Pancreas (tissue), 10 donors: ENCODE measurements at regions not wholly inside any gene's neighbourhood (a gene's known extent, or its start where the extent isn't known, plus 50 kb on each side); places are given as distances from the start of the nearest gene placed in this dataset.
A peak's percentile ranks its signal among the peaks of the same experiment; 100 is the strongest.

ENCODE experiments used
- ATAC-seq, 4 donors: fragments of 200-7000 bp; cut with Tn5 transposase; one replicate each; pipeline versions ENCODE4 v1.8.0 to v1.9.1; 2020; ENCODE audit warnings: mild to moderate bottlenecking in 4 of 4, moderate library complexity in 4 of 4
- DNase-seq, 6 donors: peaks; one replicate each; pipeline ENCODE4 v3.0.0-alpha.2; 2020
- FAIRE-seq: peaks from 2 replicates; lab custom pipeline; 2012; peaks lifted over from hg19 to GRCh38; lab: Jason Lieb, UNC
- H3K27ac ChIP-seq, 4 donors: fragments of 200-600 bp; sonication (generic); 1 replicate in 3 of 4; 2 replicates in 1 of 4; pipeline versions ENCODE4 v1.5.0 to v1.8.0; 2020
- H3K27me3 ChIP-seq, 4 donors: fragments of 200-600 bp; one replicate each; pipeline ENCODE4 v1.8.0; 2021
- H3K36me3 ChIP-seq, 3 donors: fragments of 200-600 bp; sonication (generic) in 1 of 3; one replicate each; pipeline versions ENCODE4 v1.5.0 to v1.8.0; 2020 to 2021
- H3K4me1 ChIP-seq, 3 donors: fragments of 200-600 bp; one replicate each; pipeline ENCODE4 v1.8.0; 2021
- H3K4me3 ChIP-seq, 4 donors: fragments of 200-600 bp; sonication (generic) in 2 of 4; one replicate each; pipeline versions ENCODE4 v1.5.0 to v1.8.0; 2020 to 2021
- H3K9me3 ChIP-seq, 4 donors: fragments of 200-600 bp; one replicate each; pipeline ENCODE4 v1.8.0; 2021
- CTCF ChIP-seq, 4 donors: fragments of 200-600 bp; sonication (generic) in 3 of 4; IDR thresholded peaks; one replicate each; pipeline versions ENCODE4 v1.5.0 to v1.8.0; 2021; ENCODE audit warnings: antibody characterized with exemption in 4 of 4
- WGBS, 2 donors: extraction: QIAGEN DNeasy Blood & Tissue Kit; methylation state at CpG; one replicate each; pipeline ENCODE4 v1.1.7; 2013; 5-methylcytosine and 5-hydroxymethylcytosine counted together
- intact Hi-C, 3 donors: fragments of 100-400 bp; cut with DNase I; formaldehyde crosslinking; loops; one replicate each; pipeline versions ENCODE4 v1.11.1 to v1.14.2; 2022
- donor health status: healthy with polysubstance abuse.
- donor health status: DM: no; HTN: no; CAD: no; lungs with moderate emphysema.
- donor health status: DM: no; HTN: no; CAD: no.
- donor health status: control.
- donor health status: control.
- donor health status: Bipolar disorder and iron deficiency.
- donor health status: DM: yes; HTN: yes; CAD: no.
- donor health status: DM: no; HTN: no; CAD: no.
- donor health status: DM: no; HTN: no; CAD: no.
- donor health status: DM: yes; HTN: yes; CAD: no.

- Histone ChIP-seq H3K36me3 (no peaks in the 10 kb centered on the region), H3K27me3 (no peaks in the 10 kb centered on the region), H3K27ac (no peak overlapping the region), H3K4me3 (no peak overlapping the region), H3K4me1 (no peaks in the 10 kb centered on the region), H3K9me3 (no peaks in the 10 kb centered on the region)
- FAIRE-seq, result no peak
- WGBS, 2 donors, result 82 to 85% methylated on average over 5 of the region's 5 CpGs
- no peak for TF ChIP-seq CTCF (IDR thresholded peaks at IDR 0.05)
- ATAC-seq, result no peak
- no peak for DNase-seq
- intact Hi-C loops, result no loop called here
These were observed 163.4 kb upstream of the DDHD1 start for GRCh38 chr14:53316504-53316903.

- Histone ChIP-seq H3K9me3 (no peaks in the 10 kb centered on the region), H3K4me3 (no peak overlapping the region), H3K27ac (no peak overlapping the region), H3K27me3 (no peaks in the 10 kb centered on the region), H3K36me3 (no peaks in the 10 kb centered on the region), H3K4me1 (no peaks in the 10 kb centered on the region)
- intact Hi-C loops, result no loop called here
- DNase-seq, result no peak
- no peak for TF ChIP-seq CTCF (IDR thresholded peaks at IDR 0.05)
- FAIRE-seq, result no peak
- no peak for ATAC-seq
- WGBS, 2 donors, result 90 to 96% methylated on average over 2 of the region's 2 CpGs
These were observed 157.3 kb upstream of the DDHD1 start for GRCh38 chr14:53310412-53310811.

GRCh38 chr14:53306911-53307310, 153.8 kb upstream of the DDHD1 start:
- FAIRE-seq (no peak), DNase-seq (no peak), ATAC-seq (peak in 3 of 4 donors; percentile 25 to 55 (median 47))
- 52 to 62% methylated on average over 3 of the region's 3 CpGs for WGBS, 2 donors
- H3K4me3 ChIP-seq, result no peak overlapping the region
- no peak for TF ChIP-seq CTCF (IDR thresholded peaks at IDR 0.05)
- H3K4me1 ChIP-seq, result no peaks in the 10 kb centered on the region
- intact Hi-C loops, result no loop called here
- no peak overlapping the region for H3K27ac ChIP-seq
- H3K36me3 ChIP-seq, result no peaks in the 10 kb centered on the region
- no peaks in the 10 kb centered on the region for H3K27me3 ChIP-seq
- no peaks in the 10 kb centered on the region for H3K9me3 ChIP-seq

- Histone ChIP-seq H3K27ac (no peak overlapping the region), H3K36me3 (no peaks in the 10 kb centered on the region), H3K4me1 (no peaks in the 10 kb centered on the region), H3K4me3 (peak overlapping the region in 3 of 4 donors; percentile 4 to 36 (median 23)), H3K9me3 (no peaks in the 10 kb centered on the region), H3K27me3 (no peaks in the 10 kb centered on the region)
- peak; percentile 89 for FAIRE-seq
- peak in 3 of 4 donors; percentile 48 to 67 (median 66) for TF ChIP-seq CTCF (IDR thresholded peaks at IDR 0.05)
- DNase-seq, result peak in 5 of 6 donors; percentile 26 to 58 (median 36)
- peak; percentile 77 to 96 (median 94) for ATAC-seq
- WGBS, 2 donors, result 2 to 3% methylated on average over 11 of the region's 11 CpGs
- intact Hi-C loops, result no loop called here
These were observed 153.2 kb upstream of the DDHD1 start for GRCh38 chr14:53306267-53306721.

- H3K4me1 ChIP-seq, result no peaks in the 10 kb centered on the region
- no peak for TF ChIP-seq CTCF (IDR thresholded peaks at IDR 0.05)
- no peaks in the 10 kb centered on the region for H3K9me3 ChIP-seq
- WGBS, 2 donors, result 63 to 79% methylated on average over 3 of the region's 3 CpGs
- no peak for DNase-seq
- no peak for FAIRE-seq
- H3K4me3 ChIP-seq, result no peak overlapping the region
- intact Hi-C loops, result no loop called here
- H3K27ac ChIP-seq, result no peak overlapping the region
- ATAC-seq, result no peak
- H3K27me3 ChIP-seq, result no peaks in the 10 kb centered on the region
- H3K36me3 ChIP-seq, result no peaks in the 10 kb centered on the region
These were observed 151.7 kb upstream of the DDHD1 start for GRCh38 chr14:53304726-53305381.
